Trophoblast cell (in vitro differentiated cells and primary cell): ENCODE measurements at regions not wholly inside any gene's neighbourhood (a gene's known extent, or its start where the extent isn't known, plus 50 kb on each side); places are given as distances from the start of the nearest gene placed in this dataset.
"Not testable (repeated sequence)": the region's sequence is repeated elsewhere in the genome, so short reads cannot be mapped to it uniquely, and the experiment has no call there.

Source experiments
- DNase-seq, 2 donors: peaks; one replicate each; pipeline ENCODE4 v3.0.0-alpha.2; 2016
- H2AFZ ChIP-seq: 2 replicates; pipeline ENCODE4 v1.6.1; 2013; ENCODE audit warnings: low read length, moderate library complexity, mild to moderate bottlenecking; ENCODE audit not compliant: insufficient read depth, poor library complexity
- H2AK5ac ChIP-seq: 2 replicates; pipeline ENCODE4 v1.6.1; 2013; ENCODE audit warnings: mild to moderate bottlenecking, low read length
- H2BK120ac ChIP-seq: 2 replicates; pipeline ENCODE4 v1.6.1; 2013; ENCODE audit warnings: low read length, mild to moderate bottlenecking, moderate library complexity; ENCODE audit not compliant: insufficient read depth, poor library complexity
- H2BK12ac ChIP-seq: 2 replicates; pipeline ENCODE4 v1.6.1; 2013; ENCODE audit warnings: mild to moderate bottlenecking, low read length, moderate library complexity
- H2BK5ac ChIP-seq: 2 replicates; pipeline ENCODE4 v1.6.1; 2013; ENCODE audit warnings: low read length, low read depth, moderate library complexity, mild to moderate bottlenecking; ENCODE audit not compliant: poor library complexity
- H3K14ac ChIP-seq: 2 replicates; pipeline ENCODE4 v1.6.1; 2013; ENCODE audit warnings: mild to moderate bottlenecking, low read length
- H3K18ac ChIP-seq: 2 replicates; pipeline ENCODE4 v1.6.1; 2013; ENCODE audit warnings: mild to moderate bottlenecking, low read length
- H3K23ac ChIP-seq: 2 replicates; pipeline ENCODE4 v1.6.1; 2013; ENCODE audit warnings: low read length
- H3K27ac ChIP-seq: 2 replicates; pipeline ENCODE4 v1.5.1; 2013; ENCODE audit warnings: low read depth, mild to moderate bottlenecking, inconsistent platforms, low read length, moderate library complexity
- H3K27me3 ChIP-seq: 2 replicates; pipeline ENCODE4 v1.6.1; 2013; ENCODE audit warnings: inconsistent platforms, mild to moderate bottlenecking, low read length, moderate library complexity; ENCODE audit not compliant: insufficient read depth
- H3K36me3 ChIP-seq, 2 experiments: 1 replicate in 1 of 2; 2 replicates in 1 of 2; pipeline ENCODE4 v1.6.1; 2013; ENCODE audit warnings: low read length in 2 of 2, mild to moderate bottlenecking in 2 of 2, moderate library complexity in 1 of 2; ENCODE audit not compliant: insufficient read depth in 2 of 2, control insufficient read depth in 1 of 2
- H3K4ac ChIP-seq: 2 replicates; pipeline ENCODE4 v1.6.1; 2013; ENCODE audit warnings: low read depth, mild to moderate bottlenecking, low read length, moderate library complexity
- H3K4me1 ChIP-seq, 2 experiments: 1 replicate in 1 of 2; 2 replicates in 1 of 2; pipeline ENCODE4 v1.6.1; 2013; ENCODE audit warnings: low read length in 2 of 2, mild to moderate bottlenecking in 2 of 2, moderate library complexity in 1 of 2; ENCODE audit not compliant: insufficient read depth in 2 of 2, control insufficient read depth in 1 of 2
- H3K4me2 ChIP-seq: 2 replicates; pipeline ENCODE4 v1.6.1; 2013; ENCODE audit warnings: inconsistent platforms, mild to moderate bottlenecking, low read length, moderate library complexity
- H3K4me3 ChIP-seq: 2 replicates; pipeline ENCODE4 v1.5.1; 2013; ENCODE audit warnings: mild to moderate bottlenecking, low read depth, low read length, inconsistent platforms
- H3K79me1 ChIP-seq: one replicate; pipeline ENCODE4 v1.6.1; 2013; ENCODE audit warnings: low read length
- H3K79me2 ChIP-seq: 2 replicates; pipeline ENCODE4 v1.6.1; 2013; ENCODE audit warnings: low read length, mild to moderate bottlenecking; ENCODE audit not compliant: control insufficient read depth, insufficient read depth, poor library complexity
- H3K9ac ChIP-seq: 2 replicates; pipeline ENCODE4 v1.6.1; 2013; ENCODE audit warnings: mild to moderate bottlenecking, low read length
- H3K9me3 ChIP-seq: 2 replicates; pipeline ENCODE4 v1.6.1; 2013; ENCODE audit warnings: low read depth, mild to moderate bottlenecking, control low read depth, inconsistent platforms, low read length; ENCODE audit not compliant: insufficient read depth
- H4K12ac ChIP-seq: 2 replicates; pipeline ENCODE4 v1.6.1; 2013; ENCODE audit warnings: low read depth, mild to moderate bottlenecking, low read length, moderate library complexity
- H4K8ac ChIP-seq: 2 replicates; pipeline ENCODE4 v1.6.1; 2013; ENCODE audit warnings: low read depth, mild to moderate bottlenecking, low read length, moderate library complexity
- H4K91ac ChIP-seq: one replicate; pipeline ENCODE4 v1.6.1; 2013; ENCODE audit warnings: low read depth, mild to moderate bottlenecking, low read length, moderate library complexity
- WGBS: extraction: QIAGEN DNeasy Blood & Tissue Kit; methylation state at CpG from one replicate; pipeline ENCODE4 v1.1.7; 2013; ENCODE audit warnings: missing lambda C conversion rate; ENCODE audit not compliant: insufficient read length, insufficient coverage; ENCODE audit errors: extremely low coverage; 5-methylcytosine and 5-hydroxymethylcytosine counted together

GRCh38 chr21:9004815-9005518 is 1516.4 kb upstream of the TPTE start:
- DNase-seq, H3K14ac ChIP-seq, H4K91ac ChIP-seq, H3K36me3 ChIP-seq, H3K4me2 ChIP-seq, H2BK12ac ChIP-seq, H3K9ac ChIP-seq, H3K27ac ChIP-seq, H2AFZ ChIP-seq, H3K79me2 ChIP-seq, H3K79me1 ChIP-seq, H3K4ac ChIP-seq, H2AK5ac ChIP-seq, H2BK5ac ChIP-seq, H3K27me3 ChIP-seq, H4K12ac ChIP-seq, H4K8ac ChIP-seq, H3K23ac ChIP-seq, H3K18ac ChIP-seq, H2BK120ac ChIP-seq, H3K4me3 ChIP-seq, H3K4me1 ChIP-seq: not testable (repeated sequence)
- H3K9me3 ChIP-seq, result peaks cover 19% of the 10 kb centered on the region
- WGBS, result no CpG with 5 or more reads among the region's 3 CpGs

- H4K8ac ChIP-seq, result not testable (repeated sequence)
Measured at GRCh38 chr21:9005671-9006070, 1515.7 kb upstream of the TPTE start.

GRCh38 chr21:9006111-9006510 is 1515.3 kb upstream of the TPTE start:
- not testable (repeated sequence) for H3K4me1 ChIP-seq, H3K79me2 ChIP-seq, H4K8ac ChIP-seq, H2AK5ac ChIP-seq, H2BK120ac ChIP-seq, H4K12ac ChIP-seq, H4K91ac ChIP-seq, H3K9ac ChIP-seq, H3K4me3 ChIP-seq, DNase-seq, H3K18ac ChIP-seq, H3K4me2 ChIP-seq, H2AFZ ChIP-seq, H3K27ac ChIP-seq, H3K23ac ChIP-seq, H2BK5ac ChIP-seq, H3K27me3 ChIP-seq, H3K14ac ChIP-seq, H3K4ac ChIP-seq, H3K36me3 ChIP-seq, H2BK12ac ChIP-seq, H3K79me1 ChIP-seq
- peaks cover 21% of the 10 kb centered on the region for H3K9me3 ChIP-seq

More at GRCh38 chr21:9005671-9006070, 1515.7 kb upstream of the TPTE start:
- not testable (repeated sequence) for H3K27ac ChIP-seq, H4K12ac ChIP-seq, H3K27me3 ChIP-seq, H3K79me2 ChIP-seq, H3K36me3 ChIP-seq, H3K4me1 ChIP-seq, H3K79me1 ChIP-seq, H3K18ac ChIP-seq, H3K9ac ChIP-seq, H2AK5ac ChIP-seq, H2BK5ac ChIP-seq, H3K23ac ChIP-seq, H2BK12ac ChIP-seq, H3K4ac ChIP-seq, H4K91ac ChIP-seq, H3K4me3 ChIP-seq, H3K4me2 ChIP-seq, DNase-seq, H2BK120ac ChIP-seq, H2AFZ ChIP-seq, H3K14ac ChIP-seq
- no CpG with 5 or more reads among the region's 1 CpG for WGBS
- H3K9me3 ChIP-seq, result peaks cover 19% of the 10 kb centered on the region

- H3K27me3 ChIP-seq, H4K8ac ChIP-seq, H3K79me2 ChIP-seq, H3K4me2 ChIP-seq, H3K4me1 ChIP-seq, H3K9ac ChIP-seq, H3K36me3 ChIP-seq, H2BK12ac ChIP-seq, H2AK5ac ChIP-seq, H3K79me1 ChIP-seq, H3K4ac ChIP-seq, H4K91ac ChIP-seq, H2AFZ ChIP-seq, H4K12ac ChIP-seq, H3K4me3 ChIP-seq, H3K27ac ChIP-seq, H3K23ac ChIP-seq, H3K18ac ChIP-seq, H2BK120ac ChIP-seq, H2BK5ac ChIP-seq, H3K14ac ChIP-seq, DNase-seq: not testable (repeated sequence)
- no CpG with 5 or more reads among the region's 2 CpGs for WGBS
- H3K9me3 ChIP-seq, result peaks cover 27% of the 10 kb centered on the region
Measured at GRCh38 chr21:9006553-9007323, 1514.6 kb upstream of the TPTE start.
